ENCODE measurements at regions not wholly inside any gene's neighbourhood (a gene's known extent, or its start where the extent isn't known, plus 50 kb on each side); places are given as distances from the start of the nearest gene placed in this dataset.
A peak's percentile ranks its signal among the peaks of the same experiment; 100 is the strongest.

- TF ChIP-seq, protein P1, sequence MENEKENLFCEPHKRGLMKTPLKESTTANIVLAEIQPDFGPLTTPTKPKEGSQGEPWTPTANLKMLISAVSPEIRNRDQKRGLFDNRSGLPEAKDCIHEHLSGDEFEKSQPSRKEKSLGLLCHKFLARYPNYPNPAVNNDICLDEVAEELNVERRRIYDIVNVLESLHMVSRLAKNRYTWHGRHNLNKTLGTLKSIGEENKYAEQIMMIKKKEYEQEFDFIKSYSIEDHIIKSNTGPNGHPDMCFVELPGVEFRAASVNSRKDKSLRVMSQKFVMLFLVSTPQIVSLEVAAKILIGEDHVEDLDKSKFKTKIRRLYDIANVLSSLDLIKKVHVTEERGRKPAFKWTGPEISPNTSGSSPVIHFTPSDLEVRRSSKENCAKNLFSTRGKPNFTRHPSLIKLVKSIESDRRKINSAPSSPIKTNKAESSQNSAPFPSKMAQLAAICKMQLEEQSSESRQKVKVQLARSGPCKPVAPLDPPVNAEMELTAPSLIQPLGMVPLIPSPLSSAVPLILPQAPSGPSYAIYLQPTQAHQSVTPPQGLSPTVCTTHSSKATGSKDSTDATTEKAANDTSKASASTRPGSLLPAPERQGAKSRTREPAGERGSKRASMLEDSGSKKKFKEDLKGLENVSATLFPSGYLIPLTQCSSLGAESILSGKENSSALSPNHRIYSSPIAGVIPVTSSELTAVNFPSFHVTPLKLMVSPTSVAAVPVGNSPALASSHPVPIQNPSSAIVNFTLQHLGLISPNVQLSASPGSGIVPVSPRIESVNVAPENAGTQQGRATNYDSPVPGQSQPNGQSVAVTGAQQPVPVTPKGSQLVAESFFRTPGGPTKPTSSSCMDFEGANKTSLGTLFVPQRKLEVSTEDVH (IDR thresholded peaks at IDR 0.05; ENCODE audit: low read depth, partially characterized antibody), result no peak
Observed at GRCh38 chr5:60208716-60209115, 315.2 kb upstream of the PDE4D start (continued).

- BruUV-seq (replicated peaks), result no TSS peak
- ATAC-seq (peak; percentile 89), DNase-seq (ENCODE audit: low read depth, low spot score) (peak; percentile 40), FAIRE-seq (peak; percentile 71)
- Histone ChIP-seq H3K27ac (ENCODE audit: control insufficient read depth, insufficient read depth) (no peak overlapping the region), H2AFZ (ENCODE audit: control insufficient read depth, low read depth, low read length) (no peak overlapping the region), H3K4me2 (ENCODE audit: control insufficient read depth, insufficient read depth) (no peak overlapping the region), H3K27me3 (replicated peaks in 1 of 2; ENCODE audit: control insufficient read depth in 2 of 2, insufficient read depth in 2 of 2, low read length in 1 of 2) (no peaks in the 10 kb centered on the region), H3K4me1 (ENCODE audit: control insufficient read depth, insufficient read depth, low read length) (no peaks in the 10 kb centered on the region), H3K9me3 (replicated peaks; ENCODE audit: control insufficient read depth, insufficient read depth, low read length) (no peaks in the 10 kb centered on the region), H3K9ac (ENCODE audit: control insufficient read depth, insufficient read depth, low read length) (no peak overlapping the region), H3K79me2 (ENCODE audit: control insufficient read depth, insufficient read depth, low read length) (no peaks in the 10 kb centered on the region), H3K4me3 (no peak overlapping the region), H3K36me3 (ENCODE audit: control insufficient read depth in 2 of 2, insufficient read depth in 2 of 2, low read length in 1 of 2) (no peaks in the 10 kb centered on the region), H4K20me1 (ENCODE audit: control insufficient read depth, insufficient read depth) (no peaks in the 10 kb centered on the region)
- ChIA-PET CTCF (no interaction called here), RAD21 (ENCODE audit: unreplicated experiment) (no interaction called here), POLR2A (no interaction called here), SMC1A (ENCODE audit: uncharacterized antibody, unreplicated experiment) (no interaction called here)
- 2% methylated on average over 3 of the region's 3 CpGs for WGBS (ENCODE audit: insufficient coverage, insufficient replicate concordance, low lambda C conversion rate, missing lambda C conversion rate)
- intact Hi-C loops (cut with micrococcal nuclease; ENCODE audit: unreplicated experiment) (loop anchor here (5.0 kb wide), 1 partner anchor 175 kb away; no protein-coding TSS in a partner anchor), in situ Hi-C loops (cut with MboI) (no loop called here)
- TF ChIP-seq DPF2 (IDR thresholded peaks at IDR 0.05), result 0 out of 2 replicates have a peak, but pooled peaks have one; percentile 28
- TF ChIP-seq STAT1 (conservative IDR thresholded peaks at IDR 0.05), result no peak
- TF ChIP-seq NFYA (IDR thresholded peaks at IDR 0.05; ENCODE audit: borderline replicate concordance, low read depth, low read length), result no peak
- no peak for TF ChIP-seq MXI1 (IDR thresholded peaks at IDR 0.05; ENCODE audit: low read depth, low read length)
- no peak for TF ChIP-seq RCOR1 (conservative IDR thresholded peaks at IDR 0.05; ENCODE audit: low read depth, low read length)
- no peak for TF ChIP-seq ZNF207 (IDR thresholded peaks at IDR 0.05; ENCODE audit: borderline replicate concordance)
- TF ChIP-seq KAT2A (conservative IDR thresholded peaks at IDR 0.05; ENCODE audit: control insufficient read depth, low read depth, low read length), result no peak
- no peak for TF ChIP-seq MYC (IDR thresholded peaks at IDR 0.05; ENCODE audit: insufficient read depth, insufficient read length, insufficient replicate concordance, low read length, severe bottlenecking)
- TF ChIP-seq, protein P2, sequence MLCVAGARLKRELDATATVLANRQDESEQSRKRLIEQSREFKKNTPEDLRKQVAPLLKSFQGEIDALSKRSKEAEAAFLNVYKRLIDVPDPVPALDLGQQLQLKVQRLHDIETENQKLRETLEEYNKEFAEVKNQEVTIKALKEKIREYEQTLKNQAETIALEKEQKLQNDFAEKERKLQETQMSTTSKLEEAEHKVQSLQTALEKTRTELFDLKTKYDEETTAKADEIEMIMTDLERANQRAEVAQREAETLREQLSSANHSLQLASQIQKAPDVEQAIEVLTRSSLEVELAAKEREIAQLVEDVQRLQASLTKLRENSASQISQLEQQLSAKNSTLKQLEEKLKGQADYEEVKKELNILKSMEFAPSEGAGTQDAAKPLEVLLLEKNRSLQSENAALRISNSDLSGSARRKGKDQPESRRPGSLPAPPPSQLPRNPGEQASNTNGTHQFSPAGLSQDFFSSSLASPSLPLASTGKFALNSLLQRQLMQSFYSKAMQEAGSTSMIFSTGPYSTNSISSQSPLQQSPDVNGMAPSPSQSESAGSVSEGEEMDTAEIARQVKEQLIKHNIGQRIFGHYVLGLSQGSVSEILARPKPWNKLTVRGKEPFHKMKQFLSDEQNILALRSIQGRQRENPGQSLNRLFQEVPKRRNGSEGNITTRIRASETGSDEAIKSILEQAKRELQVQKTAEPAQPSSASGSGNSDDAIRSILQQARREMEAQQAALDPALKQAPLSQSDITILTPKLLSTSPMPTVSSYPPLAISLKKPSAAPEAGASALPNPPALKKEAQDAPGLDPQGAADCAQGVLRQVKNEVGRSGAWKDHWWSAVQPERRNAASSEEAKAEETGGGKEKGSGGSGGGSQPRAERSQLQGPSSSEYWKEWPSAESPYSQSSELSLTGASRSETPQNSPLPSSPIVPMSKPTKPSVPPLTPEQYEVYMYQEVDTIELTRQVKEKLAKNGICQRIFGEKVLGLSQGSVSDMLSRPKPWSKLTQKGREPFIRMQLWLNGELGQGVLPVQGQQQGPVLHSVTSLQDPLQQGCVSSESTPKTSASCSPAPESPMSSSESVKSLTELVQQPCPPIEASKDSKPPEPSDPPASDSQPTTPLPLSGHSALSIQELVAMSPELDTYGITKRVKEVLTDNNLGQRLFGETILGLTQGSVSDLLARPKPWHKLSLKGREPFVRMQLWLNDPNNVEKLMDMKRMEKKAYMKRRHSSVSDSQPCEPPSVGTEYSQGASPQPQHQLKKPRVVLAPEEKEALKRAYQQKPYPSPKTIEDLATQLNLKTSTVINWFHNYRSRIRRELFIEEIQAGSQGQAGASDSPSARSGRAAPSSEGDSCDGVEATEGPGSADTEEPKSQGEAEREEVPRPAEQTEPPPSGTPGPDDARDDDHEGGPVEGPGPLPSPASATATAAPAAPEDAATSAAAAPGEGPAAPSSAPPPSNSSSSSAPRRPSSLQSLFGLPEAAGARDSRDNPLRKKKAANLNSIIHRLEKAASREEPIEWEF (IDR thresholded peaks at IDR 0.05; ENCODE audit: insufficient replicate concordance, low read depth, low read length), result no peak
- no peak for TF ChIP-seq SMAD5 (IDR thresholded peaks at IDR 0.05; ENCODE audit: low read depth)
- TF ChIP-seq TAF1 (IDR thresholded peaks at IDR 0.05; ENCODE audit: borderline replicate concordance, low read depth, low read length), result no peak
- no peak for TF ChIP-seq LARP7 (IDR thresholded peaks at IDR 0.05)
- TF ChIP-seq SRF (IDR thresholded peaks at IDR 0.05; ENCODE audit: low read depth in 2 of 2, low read length in 2 of 2), result 0 out of 4 replicates have a peak, but pooled peaks of 1 of the 2 experiments have one; percentile 9
- TF ChIP-seq MTA2 (IDR thresholded peaks at IDR 0.05; ENCODE audit: low read depth), result peak; percentile 67; the same call in 1 of the 2 replicates
- TF ChIP-seq CREM (IDR thresholded peaks at IDR 0.05; ENCODE audit: low read depth), result no peak
- no peak; the same call in 1 of the 2 replicates for TF ChIP-seq IKZF1 (conservative IDR thresholded peaks at IDR 0.05)
Observed at GRCh38 chr5:60207040-60207439, 313.5 kb upstream of the PDE4D start.
